Glutamatergic neuron (in vitro differentiated cells): ENCODE measurements at regions not wholly inside any gene's neighbourhood (a gene's known extent, or its start where the extent isn't known, plus 50 kb on each side); places are given as distances from the start of the nearest gene placed in this dataset.

Experiments
- DNase-seq: peaks from one replicate; pipeline ENCODE4 v3.0.0; 2022
- H3K27ac Mint-ChIP-seq: one replicate; pipeline ENCODE4 v1.8.0; 2020; ENCODE audit warnings: mild to moderate bottlenecking, mixed read lengths, inconsistent platforms; ENCODE audit not compliant: unreplicated experiment
- H3K27me3 Mint-ChIP-seq: one replicate; pipeline ENCODE4 v1.8.0; 2020; ENCODE audit warnings: mild to moderate bottlenecking, moderate library complexity, mixed read lengths, inconsistent platforms; ENCODE audit not compliant: unreplicated experiment
- H3K36me3 Mint-ChIP-seq: one replicate; pipeline ENCODE4 v1.8.0; 2020; ENCODE audit warnings: mild to moderate bottlenecking, mixed read lengths, inconsistent platforms; ENCODE audit not compliant: unreplicated experiment
- H3K4me1 Mint-ChIP-seq: one replicate; pipeline ENCODE4 v1.8.0; 2020; ENCODE audit warnings: mild to moderate bottlenecking, low read depth, mixed read lengths, inconsistent platforms; ENCODE audit not compliant: unreplicated experiment
- H3K4me3 Mint-ChIP-seq: one replicate; pipeline ENCODE4 v1.8.0; 2020; ENCODE audit warnings: mild to moderate bottlenecking, mixed read lengths, inconsistent platforms; ENCODE audit not compliant: unreplicated experiment
- H3K9me3 Mint-ChIP-seq: one replicate; pipeline ENCODE4 v1.8.0; 2020; ENCODE audit warnings: mild to moderate bottlenecking, moderate library complexity, mixed read lengths, inconsistent platforms; ENCODE audit not compliant: unreplicated experiment
- CTCF ChIP-seq: fragments of 200-600 bp; sonication (generic); IDR thresholded peaks from one replicate; pipeline ENCODE4 v1.5.0; 2021; ENCODE audit not compliant: partially characterized antibody, unreplicated experiment

GRCh38 chr6:113629256-113629655 is 227.9 kb upstream of the MARCKS start:
- no peak for TF ChIP-seq CTCF
- Mint-ChIP-seq H3K27me3 (no peaks in the 10 kb centered on the region), H3K27ac (no peak overlapping the region), H3K36me3 (no peaks in the 10 kb centered on the region), H3K4me3 (no peak overlapping the region), H3K9me3 (peaks cover 1% of the 10 kb centered on the region), H3K4me1 (peaks cover 15% of the 10 kb centered on the region)
- DNase-seq: no peak

GRCh38 chr6:113629975-113630737 is 227.0 kb upstream of the MARCKS start:
- no peak for TF ChIP-seq CTCF
- Mint-ChIP-seq H3K9me3 (peaks cover 1% of the 10 kb centered on the region), H3K36me3 (no peaks in the 10 kb centered on the region), H3K4me1 (peaks cover 15% of the 10 kb centered on the region), H3K4me3 (no peak overlapping the region), H3K27ac (no peak overlapping the region), H3K27me3 (no peaks in the 10 kb centered on the region)
- DNase-seq: peak; percentile 23

- Mint-ChIP-seq H3K9me3 (peaks cover 1% of the 10 kb centered on the region), H3K27me3 (no peaks in the 10 kb centered on the region), H3K36me3 (no peaks in the 10 kb centered on the region), H3K4me1 (peaks cover 15% of the 10 kb centered on the region), H3K27ac (no peak overlapping the region), H3K4me3 (no peak overlapping the region)
- no peak for TF ChIP-seq CTCF
- no peak for DNase-seq
These were observed 226.2 kb upstream of the MARCKS start for GRCh38 chr6:113630738-113631535.

GRCh38 chr6:113631666-113632065 is 225.5 kb upstream of the MARCKS start:
- DNase-seq: no peak
- no peak overlapping the region for H3K27ac Mint-ChIP-seq
- TF ChIP-seq CTCF: no peak
- H3K4me1 Mint-ChIP-seq: peaks cover 15% of the 10 kb centered on the region
- H3K27me3 Mint-ChIP-seq: no peaks in the 10 kb centered on the region
- no peak overlapping the region for H3K4me3 Mint-ChIP-seq
- H3K9me3 Mint-ChIP-seq: peaks cover 1% of the 10 kb centered on the region
- H3K36me3 Mint-ChIP-seq: no peaks in the 10 kb centered on the region
